CD1c-positive myeloid dendritic cell (primary cell): ENCODE measurements at regions not wholly inside any gene's neighbourhood (a gene's known extent, or its start where the extent isn't known, plus 50 kb on each side); places are given as distances from the start of the nearest gene placed in this dataset.

Experiments
- DNase-seq: peaks from one replicate; pipeline ENCODE4 v3.0.0-alpha.2; 2016; ENCODE audit errors: extremely low spot score

DNA sequence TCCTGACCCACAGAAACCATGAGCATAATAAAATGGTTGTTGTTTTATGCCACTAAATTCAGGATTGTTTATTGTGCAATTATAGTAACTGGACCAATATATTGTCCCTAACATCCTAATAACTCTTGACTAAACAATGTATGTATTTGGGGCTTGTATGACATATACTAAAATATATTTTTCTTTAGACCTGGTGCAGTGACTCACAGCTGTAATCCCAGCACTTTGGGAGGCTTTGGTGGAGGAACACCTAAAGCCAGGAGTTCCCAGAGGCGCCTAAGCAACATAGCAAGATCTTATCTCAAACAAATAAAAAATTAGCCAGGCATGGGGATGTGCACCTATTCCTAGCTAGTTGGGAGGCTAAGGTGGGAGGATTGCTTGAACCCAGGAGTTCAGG is 180.4 kb downstream of the SUCNR1 start:
- no peak for DNase-seq

DNA sequence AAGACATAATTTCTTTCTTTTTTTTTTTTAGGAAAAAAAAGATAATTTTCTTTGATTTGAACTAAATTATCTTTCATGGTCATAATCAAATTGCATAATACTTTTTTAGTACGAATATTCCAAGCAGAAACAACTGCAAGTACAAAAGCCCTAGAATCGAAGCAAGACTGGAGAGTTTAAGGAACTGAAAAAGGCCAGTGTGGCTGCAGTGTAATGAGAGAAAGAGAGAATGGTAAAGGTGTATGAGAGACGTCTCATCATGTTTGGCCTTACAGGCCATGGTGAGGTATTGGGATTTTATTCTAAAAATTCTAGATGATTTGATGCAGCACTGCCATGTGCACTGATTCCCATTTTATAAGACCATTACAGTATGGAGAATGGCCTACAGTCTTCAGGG is 180.9 kb downstream of the SUCNR1 start:
- no peak for DNase-seq

DNA sequence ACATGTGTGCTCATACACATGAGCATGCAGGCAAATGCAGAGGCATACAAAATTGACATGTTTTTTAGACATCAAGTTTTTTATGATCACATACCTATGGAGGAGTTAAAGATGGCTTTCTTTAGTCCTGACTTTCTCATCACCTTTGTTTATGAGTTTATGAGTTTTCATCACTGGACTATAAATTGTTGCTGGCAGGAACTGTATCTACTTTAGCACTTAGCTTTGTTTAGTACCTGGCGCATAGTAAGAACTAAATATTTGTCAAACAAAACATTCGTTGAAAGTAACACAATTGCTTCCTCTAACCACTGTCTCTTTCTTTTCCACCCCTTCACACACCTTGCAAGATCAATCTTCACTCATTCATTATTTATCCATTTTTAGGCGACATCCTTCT is 182.6 kb downstream of the SUCNR1 start:
- DNase-seq: no peak

DNA sequence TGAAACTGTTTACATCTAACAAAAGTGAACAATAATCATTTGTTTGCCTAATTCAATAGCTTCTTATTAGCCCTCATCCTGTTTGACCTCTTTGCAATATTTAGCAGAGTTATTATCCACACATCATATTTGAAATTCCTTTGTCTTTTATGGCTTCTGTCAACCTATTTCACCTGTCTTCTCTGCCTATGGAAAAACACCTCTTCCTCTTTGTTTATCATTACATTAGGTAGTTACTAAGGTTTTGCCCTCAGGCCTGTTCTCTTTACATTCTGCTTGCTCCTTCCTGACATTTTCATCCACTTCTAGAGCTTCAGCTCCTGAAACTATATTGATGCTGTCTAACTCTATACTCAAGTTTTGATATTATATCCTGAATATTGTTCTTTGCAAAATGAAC is 183.0 kb downstream of the SUCNR1 start:
- no peak for DNase-seq

DNA sequence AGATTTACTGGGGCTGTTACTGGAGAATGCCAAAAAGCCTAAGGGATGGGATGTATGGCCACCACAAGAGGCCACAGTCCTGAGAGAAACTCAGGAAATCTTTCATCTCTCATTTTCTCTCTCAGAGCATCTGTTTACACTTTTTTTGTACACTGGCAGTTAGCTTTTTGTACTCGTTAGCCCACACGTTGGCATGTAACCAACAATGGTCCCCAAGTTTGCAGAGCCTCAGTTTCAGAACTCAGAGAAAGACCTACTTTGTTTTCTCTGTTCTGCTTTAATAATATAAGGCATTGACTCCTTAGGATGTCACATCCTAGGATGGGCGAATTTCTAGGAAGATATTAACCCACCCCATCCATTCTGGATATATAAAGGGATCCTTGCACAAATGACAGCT is 183.5 kb downstream of the SUCNR1 start:
- no peak for DNase-seq

DNA sequence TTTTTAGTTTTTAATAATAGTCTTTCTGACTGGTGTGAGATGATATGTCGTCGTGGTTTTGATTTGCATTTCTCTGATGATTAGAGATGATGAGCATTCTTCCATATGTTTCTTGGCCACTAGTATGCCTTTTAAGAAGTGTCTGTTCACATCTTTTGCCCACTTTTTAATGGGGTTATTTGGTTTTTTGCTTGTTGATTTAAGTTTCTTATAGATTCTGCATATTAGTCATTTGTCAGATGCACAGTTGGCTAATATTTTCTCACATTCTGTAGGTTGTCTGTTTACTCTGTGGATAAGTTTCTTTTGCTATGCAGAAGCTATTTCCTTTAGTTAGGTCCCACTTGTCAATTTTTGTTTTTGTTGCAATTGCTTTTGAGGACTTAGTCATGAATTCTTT is 185.4 kb downstream of the SUCNR1 start:
- no peak for DNase-seq

DNA sequence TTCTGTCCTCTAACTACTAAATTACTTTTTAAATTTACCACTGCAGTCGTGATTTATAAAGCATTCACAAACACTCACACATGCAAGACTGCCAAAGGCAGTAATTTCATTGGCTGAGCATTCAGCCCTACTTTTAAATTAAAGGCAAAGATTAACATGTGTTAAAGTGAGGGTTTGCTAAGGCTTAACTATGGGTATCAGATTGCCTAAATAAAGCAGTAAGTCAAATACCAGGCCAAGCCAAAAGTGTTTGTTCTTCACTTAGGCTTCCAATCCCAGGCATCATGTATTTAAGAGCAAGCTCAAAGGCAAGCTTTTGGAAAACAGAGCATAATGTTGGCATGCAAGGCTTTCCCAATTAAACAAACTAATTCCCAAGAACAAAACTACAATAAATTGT is 187.3 kb downstream of the SUCNR1 start:
- DNase-seq: no peak

DNA sequence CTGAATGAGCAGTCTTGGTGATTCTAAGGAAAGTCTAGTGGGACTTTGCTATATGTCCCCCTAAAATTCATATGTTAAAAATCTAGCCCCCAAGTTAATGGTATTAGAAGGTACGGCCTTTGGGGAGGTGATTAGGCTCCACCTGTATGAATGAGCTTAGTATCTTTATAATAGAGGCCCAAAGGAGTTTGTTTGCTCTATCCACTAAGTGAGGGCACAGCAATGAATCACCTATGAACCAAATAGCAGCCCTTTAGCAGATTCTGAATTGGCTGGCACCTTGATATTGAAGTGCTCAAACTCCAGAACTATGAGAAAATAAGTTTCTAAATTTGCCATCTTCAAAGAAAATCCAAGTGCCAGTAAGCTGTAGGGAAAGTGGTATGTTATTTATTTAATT is 187.9 kb downstream of the SUCNR1 start:
- DNase-seq: no peak

DNA sequence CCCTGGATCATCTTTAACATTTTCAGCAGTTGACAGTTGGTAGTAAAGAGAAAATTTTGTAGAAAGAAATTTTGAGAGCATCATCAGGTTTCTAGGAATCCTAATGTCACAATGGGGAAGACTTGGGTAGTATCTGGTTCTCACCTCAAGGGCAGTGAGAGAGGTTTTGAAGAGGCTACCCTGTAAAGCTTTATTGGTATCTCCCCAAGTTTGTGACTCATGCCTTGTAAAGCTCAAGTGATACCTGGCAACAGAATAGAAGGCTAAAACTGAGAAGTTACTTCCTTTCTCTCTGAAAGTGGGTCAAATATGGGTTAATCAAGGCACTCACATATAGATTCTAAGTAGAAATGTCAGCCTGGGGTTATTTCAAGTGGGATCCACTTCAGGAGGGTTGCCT is 196.4 kb downstream of the SUCNR1 start:
- DNase-seq: no peak

DNA sequence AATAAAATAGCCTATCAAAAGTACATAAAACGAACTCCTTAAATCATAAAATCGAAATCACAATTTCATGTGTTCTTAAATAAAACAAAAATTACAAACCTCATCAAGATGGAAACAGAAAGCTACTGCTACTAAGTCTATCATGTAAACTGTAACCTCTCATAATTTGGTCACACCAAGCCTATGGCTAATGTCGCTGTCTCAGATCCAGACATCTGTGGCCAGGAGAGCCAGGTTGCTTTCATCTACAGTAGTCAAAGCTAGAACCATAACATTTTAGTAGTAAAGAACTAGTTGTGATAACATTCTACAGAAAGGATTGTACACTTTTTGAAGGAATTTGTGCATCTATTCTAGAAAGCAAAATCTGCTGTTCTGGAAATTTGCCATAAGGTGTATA is 197.4 kb upstream of the MBNL1 start:
- DNase-seq: no peak

DNA sequence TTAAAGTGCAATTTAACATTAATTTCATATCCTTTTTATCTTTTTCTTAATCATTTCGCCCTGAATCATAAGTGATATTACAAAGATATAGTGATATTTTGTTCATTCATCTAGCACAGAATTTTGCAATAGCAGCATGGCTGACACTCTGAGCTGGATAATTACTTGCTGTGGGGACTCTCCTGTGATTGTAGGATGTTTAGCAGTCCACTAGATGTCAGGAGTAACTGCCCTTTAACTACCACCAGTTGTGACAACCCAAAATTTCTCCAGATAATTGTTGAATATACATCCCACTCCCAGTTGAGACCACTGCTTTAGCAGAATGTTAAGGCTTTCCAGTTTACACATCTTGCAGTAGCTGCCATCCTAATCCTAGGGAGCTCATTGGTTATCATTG is 196.8 kb upstream of the MBNL1 start:
- peak; percentile 47 for DNase-seq

DNA sequence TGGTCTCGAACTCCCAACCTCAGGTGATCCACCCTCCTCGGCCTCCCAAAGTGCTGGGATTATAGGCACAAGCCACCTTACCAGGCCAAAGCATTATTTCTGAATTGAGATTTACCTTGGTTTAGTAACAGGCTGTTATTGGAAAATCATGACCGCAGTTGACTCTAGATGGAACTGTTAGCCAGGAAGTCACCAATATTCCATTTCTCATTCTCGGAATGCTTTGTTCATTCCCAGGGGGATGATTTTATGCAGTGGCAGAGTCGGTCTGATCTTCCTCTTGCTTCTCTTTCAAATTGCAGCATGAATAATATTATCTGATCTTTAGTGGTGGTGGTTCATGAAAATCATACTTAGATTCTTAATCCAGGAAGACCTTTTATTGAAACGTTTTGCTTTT is 195.5 kb upstream of the MBNL1 start:
- no peak for DNase-seq

DNA sequence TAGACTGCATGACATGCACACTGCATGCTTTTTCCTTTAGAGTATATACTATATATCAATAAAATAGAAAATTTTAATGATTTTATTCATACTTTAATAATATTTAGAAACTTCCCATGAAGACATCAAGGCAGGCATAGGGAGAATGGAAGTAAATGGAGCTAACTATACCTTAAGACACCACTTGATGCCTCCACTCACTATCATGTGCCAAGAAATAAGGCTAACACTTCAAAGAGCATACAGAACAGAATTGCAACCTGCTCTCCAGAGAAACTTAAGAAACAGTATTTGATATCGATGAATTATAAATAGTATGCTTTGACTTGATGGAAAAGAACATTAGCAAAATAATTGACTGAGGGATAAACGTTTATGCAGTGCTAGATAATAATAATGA is 192.6 kb upstream of the MBNL1 start:
- no peak for DNase-seq

DNA sequence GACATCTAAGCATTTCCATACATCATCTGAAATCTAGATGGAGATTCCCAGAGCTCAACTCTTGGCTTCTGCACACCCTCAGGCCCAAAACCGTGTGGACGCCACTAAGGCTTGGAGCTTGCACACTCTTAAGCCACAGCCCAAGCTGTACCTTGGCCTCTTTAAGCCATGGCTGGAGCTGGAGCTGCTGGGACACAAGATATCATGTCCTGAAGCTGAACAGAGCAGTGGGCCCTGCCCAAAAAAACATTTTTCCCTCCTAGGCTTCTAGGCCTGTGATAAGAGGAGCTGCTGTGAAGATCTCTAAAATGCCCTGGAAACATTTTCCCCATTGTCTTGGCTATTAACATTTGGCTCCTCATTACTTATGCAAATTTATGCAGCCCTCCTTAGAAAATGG is 188.7 kb upstream of the MBNL1 start:
- no peak for DNase-seq

DNA sequence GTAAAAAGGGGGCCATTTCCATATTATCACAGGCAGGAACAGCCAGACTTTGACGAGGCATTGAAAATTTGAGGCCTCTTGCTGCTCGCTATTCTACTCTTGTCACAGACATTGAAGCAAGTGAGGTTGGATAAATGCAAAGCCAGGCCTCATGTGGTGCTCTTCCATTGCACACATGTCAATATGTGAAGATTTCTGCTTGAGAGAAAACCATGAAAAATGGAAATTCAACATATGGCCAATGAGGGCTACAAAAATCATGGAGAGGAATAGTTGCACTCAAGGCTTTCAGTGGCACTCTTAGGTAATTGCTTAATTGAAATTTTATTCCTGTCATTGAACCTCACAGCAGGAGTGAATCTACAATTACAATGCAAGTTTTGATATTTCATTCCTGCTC is 185.6 kb upstream of the MBNL1 start:
- DNase-seq: no peak

DNA sequence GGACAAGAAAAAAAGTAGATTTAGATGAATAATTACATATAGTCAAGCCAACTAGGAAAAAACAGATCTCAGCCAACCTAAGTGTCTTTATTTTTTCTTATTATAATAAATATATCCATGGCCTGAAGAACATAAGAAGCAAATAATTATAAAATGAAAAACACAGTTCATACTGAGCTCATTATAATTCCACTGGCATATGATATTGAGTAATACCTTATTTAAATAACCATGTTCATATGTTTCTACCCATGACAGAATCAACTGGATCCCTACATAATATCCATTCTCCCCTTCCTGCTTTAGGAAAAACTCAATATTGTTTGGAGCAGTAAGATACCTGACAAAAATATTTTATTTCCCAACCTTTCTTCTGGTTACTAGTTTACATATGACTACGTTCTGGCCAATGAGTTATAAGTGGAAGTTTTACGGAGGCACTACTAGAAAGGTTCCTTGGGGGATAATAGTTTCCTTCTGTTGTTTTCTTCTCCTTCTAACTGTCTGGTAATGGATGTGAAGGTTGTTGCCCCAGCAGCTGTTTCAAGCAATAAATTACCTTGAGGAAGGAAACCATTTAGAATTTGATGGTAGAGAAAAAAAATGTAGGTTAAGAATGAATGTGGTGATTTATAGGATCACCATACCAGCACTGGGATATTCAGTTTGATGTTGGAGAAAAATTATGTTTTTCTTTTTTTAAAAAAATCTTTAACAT is 184.1 kb upstream of the MBNL1 start:
- DNase-seq: no peak

DNA sequence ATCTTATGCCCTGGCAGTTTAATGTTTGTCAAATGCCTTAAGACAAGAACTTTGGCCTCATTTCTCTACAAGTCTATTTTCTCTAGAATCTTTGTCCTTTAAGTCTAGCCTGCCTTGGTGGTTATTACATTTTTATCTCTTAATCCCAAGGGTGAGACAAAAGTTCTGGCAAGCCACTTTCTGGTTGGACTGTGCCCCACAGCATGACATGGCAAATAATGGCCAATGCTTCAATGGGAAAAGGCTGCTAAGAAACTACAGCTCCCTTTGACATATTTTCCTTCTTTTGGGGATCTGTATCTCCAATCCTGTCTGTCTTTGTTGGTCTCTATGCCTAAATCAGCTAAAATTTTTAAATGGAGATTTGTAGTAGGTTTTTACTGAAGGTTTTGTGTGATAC is 181.6 kb upstream of the MBNL1 start:
- no peak for DNase-seq

DNA sequence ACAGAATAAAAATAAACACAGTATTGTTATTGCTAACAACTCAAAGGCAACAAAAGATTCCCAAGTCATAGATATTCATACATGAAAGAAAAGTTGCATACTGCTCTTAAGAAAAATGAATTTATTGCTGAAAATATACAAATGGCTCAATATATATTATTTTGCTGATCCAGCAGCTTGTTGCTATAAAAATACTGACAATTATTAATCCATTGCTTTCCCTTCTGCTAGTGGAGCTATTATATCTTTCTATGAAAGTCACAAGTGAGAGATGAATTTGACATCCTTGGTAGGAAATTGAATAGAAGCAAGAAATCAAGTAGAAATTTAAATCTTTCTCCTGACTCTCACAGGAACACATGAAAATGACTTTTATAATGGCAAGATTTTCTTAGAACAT is 179.2 kb upstream of the MBNL1 start:
- DNase-seq: no peak

DNA sequence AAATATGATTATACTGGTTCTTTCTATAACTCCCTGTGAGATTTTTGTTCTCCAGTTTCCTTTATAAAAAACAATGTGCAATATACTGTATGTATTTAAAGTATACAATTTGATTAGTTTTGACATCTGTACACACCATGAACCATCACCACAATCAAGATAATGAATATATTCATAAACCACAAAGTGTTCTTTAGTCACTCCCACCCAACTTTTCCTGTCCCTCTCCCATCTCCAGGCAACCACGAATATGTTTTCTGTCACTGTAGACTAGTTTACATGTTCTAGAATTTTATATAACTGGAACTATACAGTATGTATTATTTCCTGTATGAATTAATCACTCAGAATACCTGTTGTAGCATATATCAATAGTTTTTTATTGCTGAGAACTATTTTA is 177.0 kb upstream of the MBNL1 start:
- DNase-seq: no peak

DNA sequence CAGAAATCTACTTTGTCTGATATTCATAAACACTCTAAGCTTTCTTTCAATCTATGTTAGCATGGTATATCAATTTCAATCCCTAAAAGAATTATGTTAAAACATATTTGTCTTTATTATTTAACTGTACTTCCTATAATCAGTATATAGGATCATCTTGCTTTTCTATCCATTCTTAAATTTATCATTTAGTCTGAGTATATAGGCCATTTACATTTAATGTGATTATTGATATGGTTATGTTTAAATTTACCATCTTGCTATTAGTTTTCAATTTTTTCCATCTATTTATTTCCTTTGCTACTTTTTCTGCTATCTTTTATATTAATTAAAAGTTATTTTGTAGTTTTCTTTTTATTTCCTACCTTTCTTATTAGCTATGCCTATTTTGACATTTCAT is 174.8 kb upstream of the MBNL1 start:
- no peak for DNase-seq

DNA sequence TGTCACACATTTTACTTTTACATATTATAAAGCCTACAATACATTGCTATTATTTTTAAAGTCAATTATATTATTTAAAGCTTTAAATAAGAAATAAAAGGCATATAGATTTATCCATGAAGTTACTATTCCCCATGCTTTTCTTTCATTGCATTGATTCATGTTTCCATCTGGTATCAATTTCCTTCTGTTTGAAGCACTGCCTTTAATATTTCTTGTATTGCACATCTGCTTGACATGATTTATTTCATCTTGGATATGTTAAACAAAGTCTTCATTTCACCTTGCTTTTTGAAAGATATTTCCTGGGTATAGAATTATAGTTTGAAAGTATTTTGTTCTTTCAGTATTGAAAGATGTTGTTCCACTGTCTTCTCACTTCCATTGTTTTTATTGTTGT is 174.3 kb upstream of the MBNL1 start:
- no peak for DNase-seq

DNA sequence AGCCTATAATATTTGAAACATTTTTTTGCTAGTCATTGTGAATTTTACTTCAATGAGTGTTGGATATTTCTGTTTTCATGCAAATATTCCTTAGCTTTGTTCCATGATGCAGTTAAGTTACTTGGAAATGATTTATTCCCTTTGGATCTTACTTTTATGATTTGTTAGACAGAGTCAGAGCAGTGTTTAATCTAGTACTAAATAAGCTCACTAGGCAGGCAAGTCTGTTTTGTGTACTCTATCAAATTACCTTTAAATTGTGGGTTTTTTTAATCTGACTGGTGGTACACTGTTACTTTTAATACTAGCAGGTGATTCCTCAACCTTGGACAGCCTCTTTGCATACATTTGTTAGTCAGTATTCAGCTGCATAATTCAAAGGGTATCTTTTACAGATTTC is 173.3 kb upstream of the MBNL1 start:
- DNase-seq: no peak

DNA sequence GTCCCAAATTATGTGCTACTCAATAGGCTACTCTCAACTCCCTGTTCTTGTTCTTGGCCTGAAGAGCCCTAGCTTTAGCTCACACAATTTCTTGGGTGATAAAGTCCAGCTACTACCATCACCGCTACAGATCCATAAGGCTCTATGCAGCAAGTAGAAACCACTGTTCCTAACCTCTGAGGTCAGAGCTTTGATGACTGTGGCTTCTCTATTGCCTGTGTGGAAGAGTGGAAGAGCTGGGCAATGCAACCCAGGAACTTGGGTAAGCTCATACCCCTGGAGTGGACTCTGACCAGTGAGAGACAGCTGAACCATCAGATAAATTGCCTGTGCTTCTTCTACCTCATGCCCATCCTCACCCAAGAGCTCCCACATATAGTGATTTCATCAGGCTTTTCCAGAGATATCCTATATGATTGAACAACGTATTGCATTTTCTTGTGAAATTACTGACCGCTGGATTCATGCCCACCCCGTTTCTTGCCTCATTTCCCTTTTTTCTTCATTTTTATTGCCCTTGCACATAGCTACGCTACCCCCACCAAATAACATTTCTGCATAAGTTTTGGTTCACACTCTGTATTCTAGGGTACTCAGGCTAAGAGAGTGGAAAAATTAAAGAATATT is 172.3 kb upstream of the MBNL1 start:
- DNase-seq: peak; percentile 23

DNA sequence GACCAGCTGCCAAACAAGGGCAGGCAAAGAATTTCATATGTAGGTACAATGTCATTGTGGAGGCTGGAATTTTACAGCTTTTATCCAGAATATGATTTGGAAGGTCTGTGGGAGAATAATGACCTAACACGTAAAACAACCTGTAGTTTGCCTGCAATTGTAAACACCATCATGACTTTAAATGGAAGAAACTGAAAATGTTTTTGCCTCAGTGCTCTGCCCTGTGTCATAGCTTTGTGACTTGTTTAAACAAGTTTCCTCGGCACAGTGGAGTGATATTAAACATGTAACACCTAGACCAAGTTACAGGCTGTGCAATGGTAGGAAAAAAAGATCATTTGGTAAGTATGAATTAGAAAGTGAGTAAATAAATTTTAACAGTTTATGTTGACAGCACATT is 171.6 kb upstream of the MBNL1 start:
- no peak for DNase-seq
